ENCODE measurements at regions not wholly inside any gene's neighbourhood (a gene's known extent, or its start where the extent isn't known, plus 50 kb on each side); places are given as distances from the start of the nearest gene placed in this dataset.

DNA sequence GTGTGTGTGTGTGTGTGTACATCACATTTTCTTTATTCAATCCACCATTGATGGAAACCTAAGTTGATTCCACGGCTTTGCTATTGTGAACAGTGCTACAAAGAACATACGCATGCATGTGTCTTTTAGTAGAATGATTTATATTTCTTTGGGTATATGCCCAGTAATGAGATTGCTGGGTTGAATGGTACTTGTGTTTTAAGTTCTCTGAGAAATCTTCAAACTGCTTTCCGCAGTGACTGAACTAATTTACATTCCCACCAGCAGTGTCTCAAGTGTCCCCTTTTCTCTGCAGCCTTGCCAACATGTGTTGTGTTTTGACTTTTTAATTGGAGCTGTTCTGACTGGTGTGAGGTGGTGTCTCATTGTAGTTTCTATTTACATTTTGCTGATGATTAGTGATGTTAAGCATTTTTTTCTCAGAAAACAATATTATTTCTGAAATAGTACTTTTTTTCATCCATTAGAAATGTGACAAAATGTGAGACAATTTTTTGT, 769.7 kb downstream of the TAF11L14 start:
- ATAC-seq (no peak), DNase-seq (ENCODE audit: low spot score) (no peak)
- Mint-ChIP-seq H3K9me3 (peaks cover 3% of the 10 kb centered on the region; the same call in 1 of the 3 replicates), H3K4me3 (no peak overlapping the region), H3K36me3 (ENCODE audit: low read depth) (no peaks in the 10 kb centered on the region), H3K27ac (no peak overlapping the region), H3K4me1 (no peaks in the 10 kb centered on the region), H3K27me3 (ENCODE audit: insufficient read depth, low read depth, poor library complexity) (no peaks in the 10 kb centered on the region)
- no peak overlapping the region for H3K27ac ChIP-seq (ENCODE audit: low read depth)
- H3K79me2 ChIP-seq (replicated peaks; ENCODE audit: insufficient read depth) = no peaks in the 10 kb centered on the region
- H3K4me3 ChIP-seq = no peak overlapping the region
- no peak for TF ChIP-seq NANOG (IDR thresholded peaks at IDR 0.05; ENCODE audit: borderline replicate concordance)
- no peak for TF ChIP-seq JUNB (IDR thresholded peaks at IDR 0.05; ENCODE audit: unreplicated experiment)
- no peak for TF ChIP-seq STAT1 (IDR thresholded peaks at IDR 0.05; ENCODE audit: unreplicated experiment)
- no peak for TF ChIP-seq EZH2 (IDR thresholded peaks at IDR 0.05; ENCODE audit: low read depth, unreplicated experiment)
- no peak for TF ChIP-seq ZNF462 (CRISPR knock-in tag; IDR thresholded peaks at IDR 0.05)
- TF ChIP-seq ZNF114 (CRISPR knock-in tag; IDR thresholded peaks at IDR 0.05) = no peak
- TF ChIP-seq REST (IDR thresholded peaks at IDR 0.05; ENCODE audit: unreplicated experiment) = no peak
- TF ChIP-seq, protein P1, sequence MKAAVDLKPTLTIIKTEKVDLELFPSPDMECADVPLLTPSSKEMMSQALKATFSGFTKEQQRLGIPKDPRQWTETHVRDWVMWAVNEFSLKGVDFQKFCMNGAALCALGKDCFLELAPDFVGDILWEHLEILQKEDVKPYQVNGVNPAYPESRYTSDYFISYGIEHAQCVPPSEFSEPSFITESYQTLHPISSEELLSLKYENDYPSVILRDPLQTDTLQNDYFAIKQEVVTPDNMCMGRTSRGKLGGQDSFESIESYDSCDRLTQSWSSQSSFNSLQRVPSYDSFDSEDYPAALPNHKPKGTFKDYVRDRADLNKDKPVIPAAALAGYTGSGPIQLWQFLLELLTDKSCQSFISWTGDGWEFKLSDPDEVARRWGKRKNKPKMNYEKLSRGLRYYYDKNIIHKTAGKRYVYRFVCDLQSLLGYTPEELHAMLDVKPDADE (IDR thresholded peaks at IDR 0.05) = no peak
- no peak for TF ChIP-seq POLR2AphosphoS5 (IDR thresholded peaks at IDR 0.05; ENCODE audit: low read depth)
- no peak for TF ChIP-seq CREB1 (CRISPR knock-in tag; IDR thresholded peaks at IDR 0.05; ENCODE audit: low read depth)
- no peak overlapping the region for H3K4me2 ChIP-seq
- H3F3A ChIP-seq (replicated peaks; ENCODE audit: low read depth) = no peaks in the 10 kb centered on the region
- no peaks in the 10 kb centered on the region for H3K4me1 ChIP-seq (ENCODE audit: insufficient read depth)
- no peaks in the 10 kb centered on the region for H3K27me3 ChIP-seq (ENCODE audit: insufficient read depth)
- no peaks in the 10 kb centered on the region for H3K36me3 ChIP-seq (ENCODE audit: insufficient read depth)
- no peaks in the 10 kb centered on the region for H3K9me2 ChIP-seq (ENCODE audit: insufficient read depth)
- no peaks in the 10 kb centered on the region for H4K20me1 ChIP-seq (replicated peaks; ENCODE audit: insufficient read depth)
- no peak overlapping the region for H2AFZ ChIP-seq
